ENCODE measurements at regions not wholly inside any gene's neighbourhood (a gene's known extent, or its start where the extent isn't known, plus 50 kb on each side); places are given as distances from the start of the nearest gene placed in this dataset.

DNA sequence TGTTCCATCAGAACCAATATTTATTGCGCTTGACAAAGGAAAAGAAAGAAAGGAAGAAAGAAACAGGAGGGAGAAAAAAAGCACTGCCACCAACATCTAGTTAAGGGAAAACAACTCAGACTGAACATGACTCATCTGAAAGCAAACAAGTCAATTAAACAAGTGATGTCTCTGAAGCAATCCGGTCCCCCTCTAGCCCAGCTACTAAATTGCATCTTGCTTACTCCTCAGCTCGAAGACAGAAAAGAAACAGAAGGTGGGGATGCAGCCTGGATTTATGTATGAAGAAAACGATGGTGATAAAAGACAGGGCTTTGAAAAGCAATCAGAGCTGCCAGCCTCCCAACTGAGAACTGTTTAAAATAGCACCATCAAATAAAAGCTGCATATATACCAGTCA, 188.2 kb downstream of the OMA1 start:
- no peak for FAIRE-seq
- H3K9me3 ChIP-seq (ENCODE audit: control insufficient read depth in 2 of 2, insufficient read depth in 1 of 2, low read depth in 1 of 2, low read length in 1 of 2): no peaks in the 10 kb centered on the region

DNA sequence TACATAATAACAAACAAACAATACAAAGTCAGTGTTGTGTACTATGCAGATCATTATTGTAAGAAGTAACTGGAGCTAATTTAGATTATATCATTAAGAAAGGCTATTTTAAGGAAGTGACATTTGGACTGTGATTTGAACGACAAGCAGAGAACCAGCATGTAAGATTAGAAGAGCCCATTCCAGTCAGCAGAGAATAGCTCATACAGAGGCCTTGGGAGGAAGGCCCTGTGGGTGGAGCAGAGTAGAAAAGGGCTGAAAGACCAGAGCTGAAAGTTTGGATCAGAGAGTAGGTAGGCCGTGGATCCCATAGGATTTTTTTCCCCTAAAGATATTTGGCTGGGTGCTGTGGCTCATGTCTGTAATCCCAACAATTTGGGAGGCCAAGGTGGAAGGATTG, 190.1 kb downstream of the OMA1 start:
- no peak for DNase-seq
- WGBS, 3 donors: 52 to 65% (median 59%) methylated on average over 2 of the region's 2 CpGs

More for the DNA sequence above, 188.2 kb downstream of the OMA1 start:
- Histone ChIP-seq H3K27me3 (ENCODE audit: control insufficient read depth in 3 of 3, insufficient read depth in 3 of 3, low read length in 3 of 3) (no peaks in the 10 kb centered on the region), H3K4me1 (ENCODE audit: control insufficient read depth in 3 of 3, insufficient read depth in 2 of 3, low read depth in 1 of 3, low read length in 2 of 3) (no peaks in the 10 kb centered on the region), H3K4me3 (ENCODE audit: low read depth in 1 of 3, low read length in 3 of 3) (no peak overlapping the region), H3K27ac (ENCODE audit: low read depth in 1 of 3, low read length in 2 of 3) (no peak overlapping the region), H3K36me3 (ENCODE audit: control insufficient read depth in 3 of 3, insufficient read depth in 2 of 3, low read depth in 1 of 3, low read length in 3 of 3) (no peaks in the 10 kb centered on the region)
- no peak for DNase-seq
- 38 to 59% (median 47%) methylated on average over 4 of the region's 4 CpGs for WGBS, 3 donors

DNA sequence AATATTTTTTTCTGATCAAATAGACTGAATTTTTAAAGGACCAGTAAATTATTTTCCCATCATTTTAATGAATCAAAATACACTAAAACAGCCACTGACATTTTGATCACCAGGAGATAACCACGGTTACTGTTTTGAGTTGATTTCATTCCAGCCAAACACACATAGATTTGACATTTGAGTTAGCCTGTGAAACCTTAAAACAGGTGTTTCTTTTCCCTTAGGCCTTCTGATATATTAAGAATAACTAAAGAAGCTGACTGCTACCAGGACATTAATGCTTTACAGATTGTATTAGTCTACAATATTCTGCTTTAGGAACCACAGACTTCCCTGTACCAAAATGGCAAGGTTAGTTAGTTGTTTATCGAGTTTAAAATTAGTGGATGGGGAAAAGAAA, 193.4 kb downstream of the OMA1 start:
- no peak overlapping the region for H3K27ac ChIP-seq (ENCODE audit: low read depth in 1 of 3, low read length in 2 of 3)
- no peaks in the 10 kb centered on the region for H3K27me3 ChIP-seq (ENCODE audit: control insufficient read depth in 3 of 3, insufficient read depth in 3 of 3, low read length in 3 of 3)
- H3K4me1 ChIP-seq (ENCODE audit: control insufficient read depth in 3 of 3, insufficient read depth in 2 of 3, low read depth in 1 of 3, low read length in 2 of 3): no peaks in the 10 kb centered on the region
- WGBS, 3 donors: 84 to 87% (median 85%) methylated on average over 2 of the region's 2 CpGs
- no peak overlapping the region for H3K4me3 ChIP-seq (ENCODE audit: low read depth in 1 of 3, low read length in 3 of 3)
- FAIRE-seq (no peak), DNase-seq (no peak)
- no peaks in the 10 kb centered on the region for H3K9me3 ChIP-seq (ENCODE audit: control insufficient read depth in 2 of 2, insufficient read depth in 1 of 2, low read depth in 1 of 2, low read length in 1 of 2)
- H3K36me3 ChIP-seq (ENCODE audit: control insufficient read depth in 3 of 3, insufficient read depth in 2 of 3, low read depth in 1 of 3, low read length in 3 of 3): no peaks in the 10 kb centered on the region

More for the DNA sequence above, 190.1 kb downstream of the OMA1 start:
- Histone ChIP-seq H3K4me3 (ENCODE audit: low read depth in 1 of 3, low read length in 3 of 3) (no peak overlapping the region), H3K36me3 (ENCODE audit: control insufficient read depth in 3 of 3, insufficient read depth in 2 of 3, low read depth in 1 of 3, low read length in 3 of 3) (no peaks in the 10 kb centered on the region), H3K9me3 (ENCODE audit: control insufficient read depth in 2 of 2, insufficient read depth in 1 of 2, low read depth in 1 of 2, low read length in 1 of 2) (no peaks in the 10 kb centered on the region), H3K27me3 (ENCODE audit: control insufficient read depth in 3 of 3, insufficient read depth in 3 of 3, low read length in 3 of 3) (no peaks in the 10 kb centered on the region), H3K4me1 (ENCODE audit: control insufficient read depth in 3 of 3, insufficient read depth in 2 of 3, low read depth in 1 of 3, low read length in 2 of 3) (no peaks in the 10 kb centered on the region), H3K27ac (ENCODE audit: low read depth in 1 of 3, low read length in 2 of 3) (no peak overlapping the region)
- FAIRE-seq: no peak

DNA sequence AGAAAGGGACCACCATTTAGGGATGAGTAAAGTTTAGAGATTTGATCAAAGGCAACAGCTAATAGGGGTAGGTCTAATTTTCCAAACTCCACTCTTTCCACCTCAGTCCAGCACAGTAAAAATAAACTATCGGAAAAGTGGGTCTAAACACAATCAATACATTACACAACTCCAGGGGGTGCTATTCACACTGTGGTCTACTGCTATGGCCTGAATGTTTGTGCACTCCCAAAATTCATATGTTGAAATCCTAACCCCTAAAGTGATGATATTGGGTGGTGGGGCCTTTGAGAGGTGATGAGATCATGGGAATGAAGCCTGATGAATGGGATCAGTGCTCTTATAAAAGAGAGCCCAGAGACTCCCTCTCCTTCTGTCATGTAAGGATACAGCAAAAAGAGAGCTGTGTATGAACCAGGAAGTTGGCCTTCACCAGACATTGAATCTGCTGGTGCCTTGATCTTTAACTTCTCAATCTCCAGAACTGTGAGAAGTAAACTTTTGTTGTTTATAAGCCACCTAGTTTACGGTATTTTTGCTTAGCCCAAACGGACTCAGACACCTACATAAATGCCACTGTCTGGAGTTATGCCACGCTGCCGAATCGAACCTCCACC, 193.9 kb downstream of the OMA1 start:
- Histone ChIP-seq H3K27ac (ENCODE audit: low read depth in 1 of 3, low read length in 2 of 3) (no peak overlapping the region), H3K27me3 (ENCODE audit: control insufficient read depth in 3 of 3, insufficient read depth in 3 of 3, low read length in 3 of 3) (no peaks in the 10 kb centered on the region), H3K9me3 (ENCODE audit: control insufficient read depth in 2 of 2, insufficient read depth in 1 of 2, low read depth in 1 of 2, low read length in 1 of 2) (no peaks in the 10 kb centered on the region), H3K4me3 (ENCODE audit: low read depth in 1 of 3, low read length in 3 of 3) (no peak overlapping the region), H3K36me3 (ENCODE audit: control insufficient read depth in 3 of 3, insufficient read depth in 2 of 3, low read depth in 1 of 3, low read length in 3 of 3) (no peaks in the 10 kb centered on the region), H3K4me1 (ENCODE audit: control insufficient read depth in 3 of 3, insufficient read depth in 2 of 3, low read depth in 1 of 3, low read length in 2 of 3) (no peaks in the 10 kb centered on the region)
- WGBS, 3 donors: 87 to 92% (median 89%) methylated on average over 6 of the region's 6 CpGs
- DNase-seq (no peak), FAIRE-seq (no peak)

DNA sequence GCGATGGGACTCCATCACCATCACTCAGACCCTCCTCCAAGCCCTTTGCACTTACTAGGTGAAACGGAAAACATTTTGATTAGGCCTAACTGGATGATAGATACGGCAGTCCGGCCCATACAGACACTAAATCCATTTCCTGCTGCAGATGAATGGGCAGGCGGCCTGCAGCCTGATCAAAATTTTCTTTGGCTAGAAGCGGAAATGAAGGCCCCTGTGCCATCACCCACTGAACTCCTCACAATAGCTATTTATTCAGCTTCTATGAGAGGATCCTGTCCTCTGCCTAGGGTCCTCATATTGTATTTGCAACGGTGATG, 200.5 kb downstream of the OMA1 start:
- WGBS, 3 donors: 74 to 83% (median 77%) methylated on average over 7 of the region's 7 CpGs
- H3K4me1 ChIP-seq (ENCODE audit: control insufficient read depth in 3 of 3, insufficient read depth in 2 of 3, low read depth in 1 of 3, low read length in 2 of 3): no peaks in the 10 kb centered on the region
- no peak for FAIRE-seq
- DNase-seq: no peak
- H3K4me3 ChIP-seq (ENCODE audit: low read depth in 1 of 3, low read length in 3 of 3): no peak overlapping the region
- H3K9me3 ChIP-seq (ENCODE audit: control insufficient read depth in 2 of 2, insufficient read depth in 1 of 2, low read depth in 1 of 2, low read length in 1 of 2): no peaks in the 10 kb centered on the region
- H3K27ac ChIP-seq (ENCODE audit: low read depth in 1 of 3, low read length in 2 of 3): no peak overlapping the region
- no peaks in the 10 kb centered on the region for H3K36me3 ChIP-seq (ENCODE audit: control insufficient read depth in 3 of 3, insufficient read depth in 2 of 3, low read depth in 1 of 3, low read length in 3 of 3)
- H3K27me3 ChIP-seq (ENCODE audit: control insufficient read depth in 3 of 3, insufficient read depth in 3 of 3, low read length in 3 of 3): no peaks in the 10 kb centered on the region

DNA sequence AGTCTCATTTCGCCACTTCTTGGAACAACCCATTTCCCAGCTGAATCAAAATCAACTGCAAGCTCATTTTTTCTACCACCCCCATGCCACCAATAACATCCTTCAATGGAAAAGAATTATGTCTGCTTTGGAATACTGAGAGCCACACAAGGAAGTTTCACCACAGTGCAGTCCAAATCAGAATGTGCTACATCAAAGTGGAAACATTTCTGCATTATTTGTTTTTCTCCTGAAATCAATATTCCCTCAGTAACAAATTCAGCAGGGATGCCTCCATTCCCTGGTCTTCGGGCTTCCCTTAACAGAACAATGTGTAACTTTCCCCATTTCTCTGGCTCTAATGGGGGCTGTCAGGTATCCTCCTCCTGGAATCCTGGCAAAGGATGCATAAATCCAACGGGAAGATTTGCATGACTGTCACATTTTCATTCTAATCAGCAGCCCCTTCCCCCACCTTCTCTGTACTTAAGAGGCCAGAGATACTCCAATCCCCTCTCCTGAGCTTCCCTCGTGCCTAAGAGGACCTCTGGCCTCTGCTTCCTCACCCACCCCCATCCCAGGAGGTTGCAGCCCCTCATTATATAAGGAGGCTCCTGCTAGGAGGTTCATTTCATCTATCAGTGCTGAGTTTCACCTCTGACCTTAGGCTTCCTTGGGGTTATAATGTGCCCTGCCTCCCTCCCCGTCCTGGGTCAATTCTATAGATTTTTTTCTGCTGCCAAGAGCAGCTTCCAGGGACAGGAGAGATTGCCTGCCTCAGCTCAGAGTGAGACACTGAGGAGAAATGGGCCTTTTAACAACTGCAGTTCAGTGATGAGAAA, 201.1 kb downstream of the OMA1 start:
- Histone ChIP-seq H3K9me3 (ENCODE audit: control insufficient read depth in 2 of 2, insufficient read depth in 1 of 2, low read depth in 1 of 2, low read length in 1 of 2) (no peaks in the 10 kb centered on the region), H3K27ac (ENCODE audit: low read depth in 1 of 3, low read length in 2 of 3) (no peak overlapping the region), H3K27me3 (ENCODE audit: control insufficient read depth in 3 of 3, insufficient read depth in 3 of 3, low read length in 3 of 3) (no peaks in the 10 kb centered on the region), H3K4me1 (ENCODE audit: control insufficient read depth in 3 of 3, insufficient read depth in 2 of 3, low read depth in 1 of 3, low read length in 2 of 3) (no peaks in the 10 kb centered on the region), H3K4me3 (ENCODE audit: low read depth in 1 of 3, low read length in 3 of 3) (no peak overlapping the region), H3K36me3 (ENCODE audit: control insufficient read depth in 3 of 3, insufficient read depth in 2 of 3, low read depth in 1 of 3, low read length in 3 of 3) (no peaks in the 10 kb centered on the region)
- 52 to 76% (median 54%) methylated on average over 5 of the region's 5 CpGs for WGBS, 3 donors
- no peak for DNase-seq
- no peak for FAIRE-seq

DNA sequence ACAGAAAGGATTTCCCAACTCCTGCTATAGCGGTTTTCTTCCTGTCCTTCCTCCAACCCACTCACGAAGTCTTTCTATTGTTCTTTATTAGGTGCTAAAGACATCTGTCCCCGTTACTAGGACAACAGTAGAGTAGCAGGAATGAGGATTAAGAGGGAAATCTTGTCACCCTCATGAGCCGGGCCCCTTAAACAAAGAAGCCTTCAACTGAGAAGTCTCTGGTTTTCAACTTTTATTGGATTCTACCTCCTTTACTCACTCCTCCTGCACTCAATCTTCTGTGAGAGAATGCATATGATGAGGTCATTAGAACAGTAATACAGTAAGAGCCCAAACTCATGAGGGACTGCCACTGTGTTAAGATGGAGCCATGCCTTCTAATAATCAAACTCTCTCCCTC, 206.3 kb downstream of the OMA1 start:
- Histone ChIP-seq H3K27ac (ENCODE audit: low read depth in 1 of 3, low read length in 2 of 3) (no peak overlapping the region), H3K36me3 (ENCODE audit: control insufficient read depth in 3 of 3, insufficient read depth in 2 of 3, low read depth in 1 of 3, low read length in 3 of 3) (no peaks in the 10 kb centered on the region), H3K4me1 (ENCODE audit: control insufficient read depth in 3 of 3, insufficient read depth in 2 of 3, low read depth in 1 of 3, low read length in 2 of 3) (no peaks in the 10 kb centered on the region), H3K9me3 (ENCODE audit: control insufficient read depth in 2 of 2, insufficient read depth in 1 of 2, low read depth in 1 of 2, low read length in 1 of 2) (no peaks in the 10 kb centered on the region), H3K27me3 (ENCODE audit: control insufficient read depth in 3 of 3, insufficient read depth in 3 of 3, low read length in 3 of 3) (no peaks in the 10 kb centered on the region), H3K4me3 (ENCODE audit: low read depth in 1 of 3, low read length in 3 of 3) (no peak overlapping the region)
- no peak for DNase-seq
- 62 to 91% (median 65%) methylated on average over 4 of the region's 4 CpGs for WGBS, 3 donors
- FAIRE-seq: no peak

DNA sequence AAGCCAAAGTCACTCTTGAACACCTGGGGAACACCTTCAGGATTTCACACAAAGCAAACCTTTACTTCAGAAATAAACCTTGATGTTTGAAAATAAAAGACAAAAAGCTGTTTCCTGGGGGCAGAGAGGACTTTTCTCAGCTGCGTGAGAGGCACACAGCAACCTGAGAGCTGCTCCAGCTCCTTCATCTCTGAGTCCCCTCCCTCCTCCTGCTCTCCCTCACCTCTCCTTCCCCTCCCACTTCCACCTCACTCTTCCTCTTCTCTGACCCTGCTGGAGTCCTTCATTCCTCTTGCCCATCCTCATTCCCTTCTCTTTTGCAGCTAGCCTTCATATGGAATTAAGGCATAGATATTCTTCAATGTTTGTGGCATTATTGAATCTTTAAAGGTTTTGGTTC, 208.4 kb downstream of the OMA1 start:
- no peak for DNase-seq
- H3K27me3 ChIP-seq (ENCODE audit: control insufficient read depth in 3 of 3, insufficient read depth in 3 of 3, low read length in 3 of 3): no peaks in the 10 kb centered on the region
- no peaks in the 10 kb centered on the region for H3K9me3 ChIP-seq (ENCODE audit: control insufficient read depth in 2 of 2, insufficient read depth in 1 of 2, low read depth in 1 of 2, low read length in 1 of 2)
- WGBS, 3 donors: 55 to 76% (median 60%) methylated on average over 1 of the region's 1 CpG
- no peak overlapping the region for H3K27ac ChIP-seq (ENCODE audit: low read depth in 1 of 3, low read length in 2 of 3)
- no peak for FAIRE-seq
- H3K4me1 ChIP-seq (ENCODE audit: control insufficient read depth in 3 of 3, insufficient read depth in 2 of 3, low read depth in 1 of 3, low read length in 2 of 3): no peaks in the 10 kb centered on the region
- H3K4me3 ChIP-seq (ENCODE audit: low read depth in 1 of 3, low read length in 3 of 3): no peak overlapping the region
- no peaks in the 10 kb centered on the region for H3K36me3 ChIP-seq (ENCODE audit: control insufficient read depth in 3 of 3, insufficient read depth in 2 of 3, low read depth in 1 of 3, low read length in 3 of 3)

DNA sequence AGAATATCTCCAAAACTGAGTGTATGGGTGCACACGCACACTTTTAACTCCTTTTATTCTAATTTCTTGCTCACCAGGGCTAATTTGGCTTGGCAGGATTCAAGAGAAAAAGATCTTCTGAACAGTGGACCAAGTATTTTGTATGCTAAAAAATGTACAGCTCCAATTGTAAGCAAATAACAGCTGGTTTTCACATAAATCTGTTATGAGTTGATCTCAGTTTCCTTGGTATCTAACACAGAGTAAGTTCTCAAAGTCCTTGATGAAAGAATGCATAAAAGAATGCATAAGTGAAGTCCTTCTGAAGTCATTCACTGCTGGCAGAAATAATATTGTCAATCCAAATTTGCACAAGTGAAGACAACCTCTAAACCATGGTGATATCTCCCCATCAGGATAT, 213.0 kb downstream of the OMA1 start:
- Histone ChIP-seq H3K9me3 (ENCODE audit: control insufficient read depth in 2 of 2, insufficient read depth in 1 of 2, low read depth in 1 of 2, low read length in 1 of 2) (no peaks in the 10 kb centered on the region), H3K4me3 (ENCODE audit: low read depth in 1 of 3, low read length in 3 of 3) (no peak overlapping the region), H3K36me3 (ENCODE audit: control insufficient read depth in 3 of 3, insufficient read depth in 2 of 3, low read depth in 1 of 3, low read length in 3 of 3) (no peaks in the 10 kb centered on the region), H3K4me1 (ENCODE audit: control insufficient read depth in 3 of 3, insufficient read depth in 2 of 3, low read depth in 1 of 3, low read length in 2 of 3) (no peaks in the 10 kb centered on the region), H3K27me3 (ENCODE audit: control insufficient read depth in 3 of 3, insufficient read depth in 3 of 3, low read length in 3 of 3) (no peaks in the 10 kb centered on the region), H3K27ac (ENCODE audit: low read depth in 1 of 3, low read length in 2 of 3) (no peak overlapping the region)
- no peak for DNase-seq
- WGBS, 3 donors: 75 to 100% (median 93%) methylated on average over 1 of the region's 1 CpG
- FAIRE-seq: no peak

Measured in small intestine (tissue), 7 donors.